ENCODE measurements at regions not wholly inside any gene's neighbourhood (a gene's known extent, or its start where the extent isn't known, plus 50 kb on each side); places are given as distances from the start of the nearest gene placed in this dataset.
"Not testable (repeated sequence)": the region's sequence is repeated elsewhere in the genome, so short reads cannot be mapped to it uniquely, and the experiment has no call there.

DNA sequence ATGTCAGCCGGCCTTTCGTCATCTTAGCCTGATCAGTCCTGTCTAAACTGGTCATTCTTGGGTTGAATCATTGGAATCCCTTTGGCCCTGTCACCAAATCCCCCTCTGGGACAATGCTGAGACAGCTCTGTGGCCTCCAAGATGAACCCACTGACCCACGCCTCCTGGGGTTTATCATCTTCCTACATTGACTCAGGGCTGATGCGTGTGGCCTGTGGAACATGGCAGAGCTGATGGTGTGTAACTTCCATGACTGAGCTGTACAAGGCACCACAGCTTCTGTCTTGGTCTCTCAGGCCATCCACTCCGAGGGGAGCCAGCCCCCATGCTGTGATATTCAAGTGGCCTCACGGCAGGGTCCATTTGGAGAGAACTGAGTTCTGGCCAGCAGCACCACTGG lies 150.2 kb downstream of the LAT start:
- TF ChIP-seq CTCF, EZH2 (IDR thresholded peaks at IDR 0.05): not testable (repeated sequence)
